ENCODE measurements at regions not wholly inside any gene's neighbourhood (a gene's known extent, or its start where the extent isn't known, plus 50 kb on each side); places are given as distances from the start of the nearest gene placed in this dataset.

DNA sequence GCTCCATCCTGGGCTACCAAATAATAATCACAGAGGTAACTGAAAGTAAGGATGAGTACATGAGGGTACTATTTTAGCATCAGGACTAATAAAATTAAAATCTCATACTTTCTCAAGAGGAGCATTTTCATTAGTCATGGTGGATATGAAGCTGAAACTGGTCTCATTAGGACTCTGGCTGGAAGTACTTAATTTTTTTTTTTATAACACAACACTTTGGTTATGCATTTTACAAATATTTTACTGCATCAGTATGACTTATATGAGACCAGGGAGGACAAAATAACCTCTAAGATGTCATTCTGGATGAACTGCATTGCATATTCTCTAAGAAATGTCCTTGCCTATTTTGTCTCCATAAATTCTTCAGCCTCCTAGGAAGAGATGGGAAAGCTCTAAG, 290.9 kb downstream of the HLX start:
- no peaks in the 10 kb centered on the region for H4K20me1 ChIP-seq (ENCODE audit: insufficient read depth, low read length)
- H3K4me3 ChIP-seq (replicated peaks in 1 of 3; ENCODE audit: low read depth in 2 of 3, low read length in 3 of 3) = no peak overlapping the region
- H3K9me3 Mint-ChIP-seq = peaks cover 0 to 8% (median 5%) of the 10 kb centered on the region in 7 donors
- H3K27ac Mint-ChIP-seq = no peak overlapping the region
- peaks cover 0 to 1% of the 10 kb centered on the region in 2 donors for H3K27me3 ChIP-seq (ENCODE audit: control insufficient read depth in 2 of 2, insufficient read depth in 2 of 2, low read length in 2 of 2)
- H3K4me1 ChIP-seq (ENCODE audit: control insufficient read depth in 1 of 2, insufficient read depth in 2 of 2, low read length in 2 of 2) = peaks cover 48 to 73% of the 10 kb centered on the region in 2 donors
- no peaks in the 10 kb centered on the region for H3K36me3 ChIP-seq (replicated peaks in 1 of 2; ENCODE audit: control insufficient read depth in 1 of 2, insufficient read depth in 2 of 2, low read length in 2 of 2)
- H3K4me2 ChIP-seq (replicated peaks; ENCODE audit: extremely low read depth, low read length, poor library complexity, severe bottlenecking) = no peak overlapping the region
- H3K9ac ChIP-seq (ENCODE audit: insufficient read depth, low read length, poor library complexity, severe bottlenecking) = no peak overlapping the region
- no peak overlapping the region for H3K27ac ChIP-seq (ENCODE audit: low read depth in 1 of 2, low read length in 2 of 2)
- H3K4me3 Mint-ChIP-seq = no peak overlapping the region
- H3K79me2 ChIP-seq (ENCODE audit: insufficient read depth, low read length) = no peaks in the 10 kb centered on the region
- H2AFZ ChIP-seq (ENCODE audit: insufficient read depth, low read depth, low read length, poor library complexity, severe bottlenecking) = no peak overlapping the region
- H3K36me3 Mint-ChIP-seq = peaks cover under 1 to 5% of the 10 kb centered on the region in 2 donors
- no peak for DNase-seq
- TF ChIP-seq, protein P1, sequence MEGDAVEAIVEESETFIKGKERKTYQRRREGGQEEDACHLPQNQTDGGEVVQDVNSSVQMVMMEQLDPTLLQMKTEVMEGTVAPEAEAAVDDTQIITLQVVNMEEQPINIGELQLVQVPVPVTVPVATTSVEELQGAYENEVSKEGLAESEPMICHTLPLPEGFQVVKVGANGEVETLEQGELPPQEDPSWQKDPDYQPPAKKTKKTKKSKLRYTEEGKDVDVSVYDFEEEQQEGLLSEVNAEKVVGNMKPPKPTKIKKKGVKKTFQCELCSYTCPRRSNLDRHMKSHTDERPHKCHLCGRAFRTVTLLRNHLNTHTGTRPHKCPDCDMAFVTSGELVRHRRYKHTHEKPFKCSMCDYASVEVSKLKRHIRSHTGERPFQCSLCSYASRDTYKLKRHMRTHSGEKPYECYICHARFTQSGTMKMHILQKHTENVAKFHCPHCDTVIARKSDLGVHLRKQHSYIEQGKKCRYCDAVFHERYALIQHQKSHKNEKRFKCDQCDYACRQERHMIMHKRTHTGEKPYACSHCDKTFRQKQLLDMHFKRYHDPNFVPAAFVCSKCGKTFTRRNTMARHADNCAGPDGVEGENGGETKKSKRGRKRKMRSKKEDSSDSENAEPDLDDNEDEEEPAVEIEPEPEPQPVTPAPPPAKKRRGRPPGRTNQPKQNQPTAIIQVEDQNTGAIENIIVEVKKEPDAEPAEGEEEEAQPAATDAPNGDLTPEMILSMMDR (IDR thresholded peaks at IDR 0.05) = no peak
- peaks cover 54% of the 10 kb centered on the region for H3K4me1 Mint-ChIP-seq
- H3K9me3 ChIP-seq (replicated peaks in 1 of 2; ENCODE audit: control insufficient read depth in 1 of 2, insufficient read depth in 1 of 2, low read length in 2 of 2) = no peaks in the 10 kb centered on the region
- H3K27me3 Mint-ChIP-seq (ENCODE audit: low read depth in 3 of 3) = peaks cover 2 to 10% (median 2%) of the 10 kb centered on the region in 3 donors
- intact Hi-C loops (cut with micrococcal nuclease) = no loop called here

DNA sequence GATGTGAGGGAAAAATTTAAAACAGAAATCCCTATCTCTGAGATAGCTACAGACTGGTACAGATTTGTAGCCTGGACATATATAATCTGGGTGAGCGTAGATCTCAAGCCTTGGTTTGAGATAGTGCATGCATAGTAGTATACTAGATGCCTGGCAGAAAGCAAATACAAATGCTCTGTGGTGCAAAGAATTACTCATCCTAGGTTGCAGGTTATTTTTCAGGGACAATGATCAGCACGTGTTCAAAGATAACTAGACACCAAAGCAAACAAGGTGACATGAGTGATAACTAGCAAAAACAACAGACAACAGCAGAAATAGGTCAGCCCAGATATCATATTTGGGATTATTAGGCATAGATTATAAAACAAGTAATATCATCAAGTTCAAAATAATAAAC, 292.5 kb downstream of the HLX start:
- H3K27ac Mint-ChIP-seq = no peak overlapping the region
- Histone ChIP-seq H3K27ac (ENCODE audit: low read depth in 1 of 2, low read length in 2 of 2) (no peak overlapping the region), H3K36me3 (replicated peaks in 1 of 2; ENCODE audit: control insufficient read depth in 1 of 2, insufficient read depth in 2 of 2, low read length in 2 of 2) (no peaks in the 10 kb centered on the region), H3K4me2 (replicated peaks; ENCODE audit: extremely low read depth, low read length, poor library complexity, severe bottlenecking) (no peak overlapping the region), H3K9me3 (replicated peaks in 1 of 2; ENCODE audit: control insufficient read depth in 1 of 2, insufficient read depth in 1 of 2, low read length in 2 of 2) (no peaks in the 10 kb centered on the region), H4K20me1 (ENCODE audit: insufficient read depth, low read length) (no peaks in the 10 kb centered on the region), H2AFZ (ENCODE audit: insufficient read depth, low read depth, low read length, poor library complexity, severe bottlenecking) (no peak overlapping the region), H3K4me3 (replicated peaks in 1 of 3; ENCODE audit: low read depth in 2 of 3, low read length in 3 of 3) (no peak overlapping the region), H3K9ac (ENCODE audit: insufficient read depth, low read length, poor library complexity, severe bottlenecking) (no peak overlapping the region), H3K4me1 (ENCODE audit: control insufficient read depth in 1 of 2, insufficient read depth in 2 of 2, low read length in 2 of 2) (peaks cover 32 to 57% of the 10 kb centered on the region in 2 donors), H3K79me2 (ENCODE audit: insufficient read depth, low read length) (no peaks in the 10 kb centered on the region), H3K27me3 (ENCODE audit: control insufficient read depth in 2 of 2, insufficient read depth in 2 of 2, low read length in 2 of 2) (no peaks in the 10 kb centered on the region)
- H3K36me3 Mint-ChIP-seq = peaks cover 0 to 6% of the 10 kb centered on the region in 2 donors
- H3K9me3 Mint-ChIP-seq = peaks cover 0 to 8% (median 5%) of the 10 kb centered on the region in 7 donors
- H3K4me1 Mint-ChIP-seq = peaks cover 39% of the 10 kb centered on the region
- intact Hi-C loops (cut with micrococcal nuclease) = no loop called here
- H3K27me3 Mint-ChIP-seq (ENCODE audit: low read depth in 3 of 3) = peaks cover 0 to 12% (median 4%) of the 10 kb centered on the region in 3 donors
- H3K4me3 Mint-ChIP-seq = peak overlapping the region in 1 of 2 donors; percentile 7
- TF ChIP-seq, protein P1 (IDR thresholded peaks at IDR 0.05) = no peak
- no peak for DNase-seq
- WGBS (ENCODE audit: insufficient coverage) = no CpG with 5 or more reads among the region's 2 CpGs

Measured in CD14-positive monocyte (primary cell).